ENCODE measurements at regions not wholly inside any gene's neighbourhood (a gene's known extent, or its start where the extent isn't known, plus 50 kb on each side); places are given as distances from the start of the nearest gene placed in this dataset.

DNA sequence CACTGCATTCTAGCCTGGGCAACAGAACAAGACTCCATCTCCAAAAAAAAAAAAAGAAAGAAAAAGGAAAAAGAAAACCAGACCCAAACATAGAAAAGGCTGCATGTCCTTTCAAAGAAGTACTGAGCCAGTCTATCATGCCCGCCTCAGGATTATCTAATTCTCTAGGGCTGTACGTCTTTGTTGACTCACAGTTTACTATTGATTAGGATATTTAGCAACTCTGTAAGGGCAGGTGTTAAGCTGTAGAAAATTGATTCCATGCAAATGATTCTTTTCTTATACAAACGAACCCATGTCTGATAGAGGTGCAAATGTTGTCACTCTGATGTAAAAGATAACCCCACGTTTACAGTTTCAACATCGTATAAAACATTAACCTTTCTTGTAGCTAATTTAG, 209.0 kb downstream of the TTLL2 start:
- TF ChIP-seq CTCF (IDR thresholded peaks at IDR 0.05; ENCODE audit: low read length) (no peak), EZH2 (IDR thresholded peaks at IDR 0.05; ENCODE audit: borderline replicate concordance, low read length) (no peak)

Measured in OCI-LY1 (cell line).